SK-N-SH (cell line): ENCODE measurements at regions not wholly inside any gene's neighbourhood (a gene's known extent, or its start where the extent isn't known, plus 50 kb on each side); places are given as distances from the start of the nearest gene placed in this dataset.

Experiments used
- CTCF ChIA-PET: fragments of 300-600, 350-600 bp; formaldehyde crosslinking; extraction: SDS; loops from one replicate; lab custom pipeline; 2021; lab: Yijun Ruan, JAX
- POLR2A ChIA-PET: fragments of 350-600 bp; sonication (Branson Sonifier 250); formaldehyde crosslinking; extraction: SDS; loops from one replicate; lab custom pipeline; 2020; ENCODE audit warnings: antibody characterized with exemption, inconsistent platforms; lab: Yijun Ruan, JAX
- DNase-seq: peaks from one replicate; pipeline ENCODE4 v3.0.0; 2012
- H2AFZ ChIP-seq: fragments of 200-600 bp; sonication (generic); 2 replicates; pipeline ENCODE4 v1.8.1; 2016; ENCODE audit warnings: antibody characterized with exemption, mild to moderate bottlenecking, low read depth
- H3F3A ChIP-seq: fragments of 200-600 bp; sonication (generic); replicated peaks from 2 replicates; pipeline ENCODE3; 2016; ENCODE audit warnings: antibody characterized with exemption, mild to moderate bottlenecking; ENCODE audit not compliant: insufficient read depth
- H3K27ac ChIP-seq, 2 experiments: fragments of 200-500 bp in 1 of 2; fragments of 200-600 bp in 1 of 2; sonication (Bioruptor generic) in 1 of 2; sonication (generic), shearing (Covaris generic) in 1 of 2; 2 replicates each; pipeline versions ENCODE4 v1.5.1 to v1.6.1; 2014 to 2016; ENCODE audit warnings: low read depth in 2 of 2, inconsistent platforms in 1 of 2, low read length in 1 of 2, mild to moderate bottlenecking in 1 of 2, mixed read lengths in 1 of 2
- H3K27me3 ChIP-seq: fragments of 200-600 bp; sonication (generic), shearing (Covaris generic); 2 replicates; pipeline ENCODE4 v1.6.1; 2016; ENCODE audit warnings: mixed run types; ENCODE audit not compliant: insufficient read depth
- H3K36me3 ChIP-seq, 2 experiments: fragments of 200-500 bp in 1 of 2; fragments of 200-600 bp in 1 of 2; sonication (Bioruptor generic) in 1 of 2; sonication (generic) in 1 of 2; replicated peaks in 1 of 2; 2 replicates each; pipeline versions ENCODE3 to v1.5.1; 2014 to 2016; ENCODE audit warnings: low read length in 1 of 2, mild to moderate bottlenecking in 1 of 2; ENCODE audit not compliant: insufficient read depth in 2 of 2, control insufficient read depth in 1 of 2
- H3K4me1 ChIP-seq, 2 experiments: fragments of 200-500 bp in 1 of 2; fragments of 200-600 bp in 1 of 2; sonication (Bioruptor generic) in 1 of 2; sonication (generic), shearing (Covaris generic) in 1 of 2; 2 replicates each; pipeline versions ENCODE4 v1.5.1 to v1.6.1; 2014 to 2016; ENCODE audit warnings: low read depth in 1 of 2, low read length in 1 of 2, mixed run types in 1 of 2; ENCODE audit not compliant: insufficient read depth in 2 of 2, control insufficient read depth in 1 of 2
- H3K4me2 ChIP-seq: fragments of 200-600 bp; sonication (generic), shearing (Covaris generic); 2 replicates; pipeline ENCODE4 v1.6.1; 2017; ENCODE audit warnings: mixed run types
- H3K4me3 ChIP-seq, 2 experiments: fragments of 200-500 bp in 1 of 2; fragments of 200-600 bp in 1 of 2; sonication (Bioruptor generic) in 1 of 2; sonication (generic), shearing (Covaris generic) in 1 of 2; 2 replicates each; pipeline versions ENCODE4 v1.5.1 to v1.8.1; 2014 to 2016; ENCODE audit warnings: low read depth in 2 of 2, inconsistent platforms in 1 of 2, low read length in 1 of 2, mild to moderate bottlenecking in 1 of 2, mixed read lengths in 1 of 2, moderate library complexity in 1 of 2
- H3K79me2 ChIP-seq: fragments of 200-600 bp; sonication (generic); 2 replicates; pipeline ENCODE4 v1.8.1; 2017; ENCODE audit warnings: mild to moderate bottlenecking; ENCODE audit not compliant: insufficient read depth
- H3K9ac ChIP-seq: fragments of 200-600 bp; sonication (generic); 2 replicates; pipeline ENCODE4 v1.6.1; 2017; ENCODE audit warnings: mixed run types
- H3K9me2 ChIP-seq: fragments of 200-600 bp; sonication (generic); 2 replicates; pipeline ENCODE4 v1.6.1; 2017; ENCODE audit warnings: mixed run types
- H3K9me3 ChIP-seq: fragments of 200-600 bp; sonication (generic); 2 replicates; pipeline ENCODE4 v1.6.1; 2017; ENCODE audit warnings: mixed run types, mild to moderate bottlenecking, moderate library complexity
- H4K20me1 ChIP-seq: fragments of 200-600 bp; sonication (generic); 2 replicates; pipeline ENCODE4 v1.6.1; 2017; ENCODE audit warnings: mild to moderate bottlenecking, mixed run types; ENCODE audit not compliant: insufficient read depth
- EZH2phosphoT487 ChIP-seq: fragments of 200-600 bp; sonication (generic); IDR thresholded peaks from 2 replicates; pipeline ENCODE4 v1.6.1; 2017; ENCODE audit warnings: low read depth, mixed run types, mild to moderate bottlenecking, antibody characterized with exemption, moderate library complexity, borderline replicate concordance
- FOSL2 ChIP-seq: IDR thresholded peaks from 2 replicates; pipeline ENCODE4 v1.4.0; 2012; ENCODE audit warnings: low read depth, mild to moderate bottlenecking, moderate library complexity, borderline replicate concordance
- FOXJ3 ChIP-seq: sonication (generic); formaldehyde crosslinking; IDR thresholded peaks from 2 replicates; pipeline ENCODE4 v1.5.1; 2020; ENCODE audit warnings: mild to moderate bottlenecking, missing genetic modification reagents
- GABPA ChIP-seq: IDR thresholded peaks from 2 replicates; pipeline ENCODE4 v1.4.0; 2012; ENCODE audit warnings: low read depth, mild to moderate bottlenecking
- GATA2 ChIP-seq: sonication (generic); formaldehyde crosslinking; IDR thresholded peaks from 2 replicates; pipeline ENCODE4 v1.5.0; 2020; ENCODE audit warnings: mild to moderate bottlenecking, missing genetic modification reagents
- RFX5 ChIP-seq: IDR thresholded peaks from 2 replicates; pipeline ENCODE4 v1.6.1; 2012; ENCODE audit warnings: mild to moderate bottlenecking, improper control_type of control experiment, low read length
- SMC3 ChIP-seq: IDR thresholded peaks from 2 replicates; pipeline ENCODE4 v1.6.1; 2012; ENCODE audit warnings: low read depth, low read length, improper control_type of control experiment
- TAF1 ChIP-seq: IDR thresholded peaks from 2 replicates; pipeline ENCODE4 v1.6.1; 2012; ENCODE audit warnings: low read depth, mild to moderate bottlenecking, low read length, moderate library complexity, borderline replicate concordance
- TEAD4 ChIP-seq: IDR thresholded peaks from 2 replicates; pipeline ENCODE4 v1.4.0; 2012; ENCODE audit warnings: mild to moderate bottlenecking, borderline replicate concordance; ENCODE audit not compliant: insufficient read depth
- YY1 ChIP-seq: IDR thresholded peaks from 2 replicates; pipeline ENCODE4 v1.4.0; 2012; ENCODE audit warnings: low read depth, mild to moderate bottlenecking
- WGBS: methylation state at CpG from one replicate; pipeline ENCODE4 v1.1.6; 2017; ENCODE audit warnings: low lambda C conversion rate; 5-methylcytosine and 5-hydroxymethylcytosine counted together
- TF ChIP-seq, protein P1 (sequence below): fragments of 200-600 bp; sonication (generic); IDR thresholded peaks from 2 replicates; pipeline ENCODE4 v1.6.1; 2017; ENCODE audit warnings: antibody characterized with exemption, mild to moderate bottlenecking, moderate library complexity
- TF ChIP-seq, protein P2 (sequence below): IDR thresholded peaks from 2 replicates; pipeline ENCODE4 v1.6.1; 2012; ENCODE audit warnings: mild to moderate bottlenecking, low read depth, low read length, moderate library complexity

- Histone ChIP-seq H3K4me2 (no peak overlapping the region), H4K20me1 (no peaks in the 10 kb centered on the region), H2AFZ (no peak overlapping the region), H3K4me3 (no peak overlapping the region), H3K9me2 (no peaks in the 10 kb centered on the region), H3K36me3 (no peaks in the 10 kb centered on the region), H3K9me3 (no peaks in the 10 kb centered on the region; the same call in 1 of the 2 replicates), H3K27ac (no peak overlapping the region), H3K4me1 (no peaks in the 10 kb centered on the region), H3K79me2 (no peaks in the 10 kb centered on the region), H3K9ac (no peak overlapping the region), H3K27me3 (no peaks in the 10 kb centered on the region), H3F3A (no peaks in the 10 kb centered on the region)
- ChIA-PET CTCF (no interaction called here), POLR2A (no interaction called here)
- DNase-seq = no peak
- WGBS = 73% methylated on average over 1 of the region's 1 CpG
- no peak for TF ChIP-seq FOXJ3 (CRISPR knock-in tag)
- no peak for TF ChIP-seq GATA2 (CRISPR knock-in tag)
- no peak for TF ChIP-seq YY1
- TF ChIP-seq, protein P1, sequence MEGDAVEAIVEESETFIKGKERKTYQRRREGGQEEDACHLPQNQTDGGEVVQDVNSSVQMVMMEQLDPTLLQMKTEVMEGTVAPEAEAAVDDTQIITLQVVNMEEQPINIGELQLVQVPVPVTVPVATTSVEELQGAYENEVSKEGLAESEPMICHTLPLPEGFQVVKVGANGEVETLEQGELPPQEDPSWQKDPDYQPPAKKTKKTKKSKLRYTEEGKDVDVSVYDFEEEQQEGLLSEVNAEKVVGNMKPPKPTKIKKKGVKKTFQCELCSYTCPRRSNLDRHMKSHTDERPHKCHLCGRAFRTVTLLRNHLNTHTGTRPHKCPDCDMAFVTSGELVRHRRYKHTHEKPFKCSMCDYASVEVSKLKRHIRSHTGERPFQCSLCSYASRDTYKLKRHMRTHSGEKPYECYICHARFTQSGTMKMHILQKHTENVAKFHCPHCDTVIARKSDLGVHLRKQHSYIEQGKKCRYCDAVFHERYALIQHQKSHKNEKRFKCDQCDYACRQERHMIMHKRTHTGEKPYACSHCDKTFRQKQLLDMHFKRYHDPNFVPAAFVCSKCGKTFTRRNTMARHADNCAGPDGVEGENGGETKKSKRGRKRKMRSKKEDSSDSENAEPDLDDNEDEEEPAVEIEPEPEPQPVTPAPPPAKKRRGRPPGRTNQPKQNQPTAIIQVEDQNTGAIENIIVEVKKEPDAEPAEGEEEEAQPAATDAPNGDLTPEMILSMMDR = no peak
- TF ChIP-seq GABPA = no peak
- TF ChIP-seq EZH2phosphoT487 = no peak
- no peak for TF ChIP-seq TAF1
- TF ChIP-seq, all 33 proteins: peak for 0
Measured at GRCh38 chr1:78383923-78384322, 106.9 kb upstream of the PTGFR start.

DNA sequence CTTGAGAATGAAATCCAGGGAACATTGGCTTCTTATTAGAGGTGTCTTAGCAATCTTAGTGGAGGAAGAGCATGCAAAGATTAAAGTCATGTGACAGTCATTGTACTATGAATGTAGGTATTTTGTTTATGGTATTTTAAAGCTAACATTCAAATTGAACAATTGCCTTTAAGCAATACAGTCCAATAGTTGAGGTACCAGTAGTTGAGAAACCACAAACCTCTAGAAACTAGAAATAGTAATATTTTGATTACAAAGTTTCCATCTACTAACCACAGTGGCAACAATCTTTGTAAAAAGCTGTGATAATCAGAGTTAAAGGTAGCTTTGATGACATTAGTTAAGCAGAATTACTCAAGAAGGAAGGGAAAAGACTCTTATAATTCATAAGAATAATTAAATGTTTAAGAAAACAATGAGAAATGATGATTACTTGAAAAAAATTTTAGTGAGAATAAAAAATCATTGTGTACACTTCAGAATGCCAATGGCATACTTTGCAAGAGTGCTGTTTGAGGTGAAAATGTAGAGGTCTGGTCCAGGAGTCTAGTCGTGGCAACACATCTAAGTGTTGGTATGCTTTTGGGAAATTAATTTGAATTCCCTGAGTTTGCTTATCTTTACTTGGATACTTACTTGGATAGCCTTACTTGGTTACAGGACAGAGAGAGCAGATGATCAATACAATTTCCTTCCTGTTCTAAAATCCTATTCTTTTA is 104.9 kb upstream of the PTGFR start:
- TF ChIP-seq RFX5 (no peak), TEAD4 (no peak)
- Histone ChIP-seq H4K20me1 (no peaks in the 10 kb centered on the region), H3K4me1 (no peaks in the 10 kb centered on the region), H3F3A (no peaks in the 10 kb centered on the region), H3K9me2 (no peaks in the 10 kb centered on the region), H3K4me2 (no peak overlapping the region), H3K9ac (no peak overlapping the region), H3K9me3 (no peaks in the 10 kb centered on the region; the same call in 1 of the 2 replicates), H3K27ac (no peak overlapping the region), H3K4me3 (no peak overlapping the region), H3K36me3 (no peaks in the 10 kb centered on the region), H3K27me3 (no peaks in the 10 kb centered on the region), H3K79me2 (no peaks in the 10 kb centered on the region), H2AFZ (0 out of 2 replicates have a peak overlapping the region, but pooled peaks have one; percentile 13)
- WGBS = 87% methylated on average over 1 of the region's 1 CpG
- DNase-seq = no peak
- ChIA-PET CTCF (interaction anchor here (0.6 kb wide), 1 partner anchor 65 kb away, joined by 4 read pairs; no protein-coding TSS in a partner anchor), POLR2A (no interaction called here)

DNA sequence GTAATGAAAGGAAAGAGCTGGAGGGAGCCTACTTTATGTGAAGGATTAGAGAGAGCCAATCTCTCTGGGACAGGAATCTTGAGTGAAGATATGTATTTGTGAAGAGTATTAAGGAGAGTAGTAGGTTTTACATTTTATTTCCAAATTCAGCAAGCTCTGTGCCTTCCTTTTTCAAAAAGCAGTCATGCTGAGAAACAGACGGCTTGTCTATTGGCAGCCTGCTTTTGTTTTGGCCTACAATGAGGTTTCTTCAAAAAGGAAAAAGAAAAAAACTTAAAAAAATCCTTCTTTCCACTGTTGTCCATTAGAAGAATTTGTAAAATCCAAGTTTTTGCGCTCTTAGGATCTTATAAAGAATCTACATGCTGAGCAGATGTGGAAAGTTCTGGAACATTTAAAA is 103.6 kb upstream of the PTGFR start:
- no peak overlapping the region for H2AFZ ChIP-seq
- no peaks in the 10 kb centered on the region; the same call in 1 of the 2 replicates for H3K9me3 ChIP-seq
- H3K27me3 ChIP-seq = no peaks in the 10 kb centered on the region
- DNase-seq = no peak
- 83% methylated on average over 2 of the region's 2 CpGs for whole genome bisulfite sequencing
- H3K79me2 ChIP-seq = no peaks in the 10 kb centered on the region
- H3K4me2 ChIP-seq = no peak overlapping the region
- H3K9ac ChIP-seq = no peak overlapping the region
- H3K4me3 ChIP-seq = no peak overlapping the region
- ChIA-PET CTCF (interaction anchor here (0.9 kb wide), 1 partner anchor 53 kb away, joined by 4 read pairs; no protein-coding TSS in a partner anchor), POLR2A (no interaction called here)
- no peaks in the 10 kb centered on the region for H3K9me2 ChIP-seq
- no peak for TF ChIP-seq FOSL2
- TF ChIP-seq, protein P2, sequence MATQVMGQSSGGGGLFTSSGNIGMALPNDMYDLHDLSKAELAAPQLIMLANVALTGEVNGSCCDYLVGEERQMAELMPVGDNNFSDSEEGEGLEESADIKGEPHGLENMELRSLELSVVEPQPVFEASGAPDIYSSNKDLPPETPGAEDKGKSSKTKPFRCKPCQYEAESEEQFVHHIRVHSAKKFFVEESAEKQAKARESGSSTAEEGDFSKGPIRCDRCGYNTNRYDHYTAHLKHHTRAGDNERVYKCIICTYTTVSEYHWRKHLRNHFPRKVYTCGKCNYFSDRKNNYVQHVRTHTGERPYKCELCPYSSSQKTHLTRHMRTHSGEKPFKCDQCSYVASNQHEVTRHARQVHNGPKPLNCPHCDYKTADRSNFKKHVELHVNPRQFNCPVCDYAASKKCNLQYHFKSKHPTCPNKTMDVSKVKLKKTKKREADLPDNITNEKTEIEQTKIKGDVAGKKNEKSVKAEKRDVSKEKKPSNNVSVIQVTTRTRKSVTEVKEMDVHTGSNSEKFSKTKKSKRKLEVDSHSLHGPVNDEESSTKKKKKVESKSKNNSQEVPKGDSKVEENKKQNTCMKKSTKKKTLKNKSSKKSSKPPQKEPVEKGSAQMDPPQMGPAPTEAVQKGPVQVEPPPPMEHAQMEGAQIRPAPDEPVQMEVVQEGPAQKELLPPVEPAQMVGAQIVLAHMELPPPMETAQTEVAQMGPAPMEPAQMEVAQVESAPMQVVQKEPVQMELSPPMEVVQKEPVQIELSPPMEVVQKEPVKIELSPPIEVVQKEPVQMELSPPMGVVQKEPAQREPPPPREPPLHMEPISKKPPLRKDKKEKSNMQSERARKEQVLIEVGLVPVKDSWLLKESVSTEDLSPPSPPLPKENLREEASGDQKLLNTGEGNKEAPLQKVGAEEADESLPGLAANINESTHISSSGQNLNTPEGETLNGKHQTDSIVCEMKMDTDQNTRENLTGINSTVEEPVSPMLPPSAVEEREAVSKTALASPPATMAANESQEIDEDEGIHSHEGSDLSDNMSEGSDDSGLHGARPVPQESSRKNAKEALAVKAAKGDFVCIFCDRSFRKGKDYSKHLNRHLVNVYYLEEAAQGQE = no peak
- TF ChIP-seq SMC3 = no peak
- H3K36me3 ChIP-seq = no peaks in the 10 kb centered on the region
- no peaks in the 10 kb centered on the region for H3F3A ChIP-seq
- no peaks in the 10 kb centered on the region for H3K4me1 ChIP-seq
- H4K20me1 ChIP-seq = no peaks in the 10 kb centered on the region
- H3K27ac ChIP-seq = no peak overlapping the region
